ENCODE measurements at regions not wholly inside any gene's neighbourhood (a gene's known extent, or its start where the extent isn't known, plus 50 kb on each side); places are given as distances from the start of the nearest gene placed in this dataset.

DNA sequence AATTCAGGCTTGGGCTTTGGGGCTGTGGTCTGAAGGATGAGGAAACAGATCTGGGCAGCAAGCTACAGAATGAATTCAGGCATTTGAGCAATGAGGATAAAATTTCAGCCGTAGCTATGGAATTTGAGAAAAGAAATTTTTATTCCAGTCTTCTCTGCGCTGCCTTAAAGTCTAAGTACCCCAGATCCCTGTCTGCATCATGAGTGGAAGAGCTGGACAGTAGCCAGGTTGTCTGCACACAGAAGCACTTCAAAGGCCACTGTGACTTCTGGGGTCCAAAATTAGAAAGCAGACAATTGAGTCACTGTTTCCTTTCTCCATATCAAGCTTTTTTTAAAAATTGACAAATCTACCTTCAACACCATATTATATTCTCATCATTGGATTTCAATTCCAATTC is 787.6 kb upstream of the GCFC2 start:
- H3K27ac ChIP-seq = no peak overlapping the region
- no peak for DNase-seq (ENCODE audit: low spot score)
- CTCF ChIA-PET = interaction anchor here (0.5 to 1.1 kb wide), 2 partner anchors 18 to 444 kb away, joined by 4 to 7 read pairs; no protein-coding TSS in a partner anchor
- TF ChIP-seq, protein P1, sequence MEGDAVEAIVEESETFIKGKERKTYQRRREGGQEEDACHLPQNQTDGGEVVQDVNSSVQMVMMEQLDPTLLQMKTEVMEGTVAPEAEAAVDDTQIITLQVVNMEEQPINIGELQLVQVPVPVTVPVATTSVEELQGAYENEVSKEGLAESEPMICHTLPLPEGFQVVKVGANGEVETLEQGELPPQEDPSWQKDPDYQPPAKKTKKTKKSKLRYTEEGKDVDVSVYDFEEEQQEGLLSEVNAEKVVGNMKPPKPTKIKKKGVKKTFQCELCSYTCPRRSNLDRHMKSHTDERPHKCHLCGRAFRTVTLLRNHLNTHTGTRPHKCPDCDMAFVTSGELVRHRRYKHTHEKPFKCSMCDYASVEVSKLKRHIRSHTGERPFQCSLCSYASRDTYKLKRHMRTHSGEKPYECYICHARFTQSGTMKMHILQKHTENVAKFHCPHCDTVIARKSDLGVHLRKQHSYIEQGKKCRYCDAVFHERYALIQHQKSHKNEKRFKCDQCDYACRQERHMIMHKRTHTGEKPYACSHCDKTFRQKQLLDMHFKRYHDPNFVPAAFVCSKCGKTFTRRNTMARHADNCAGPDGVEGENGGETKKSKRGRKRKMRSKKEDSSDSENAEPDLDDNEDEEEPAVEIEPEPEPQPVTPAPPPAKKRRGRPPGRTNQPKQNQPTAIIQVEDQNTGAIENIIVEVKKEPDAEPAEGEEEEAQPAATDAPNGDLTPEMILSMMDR (conservative IDR thresholded peaks at IDR 0.05; ENCODE audit: low read depth) = no peak
- POLR2A ChIA-PET (ENCODE audit: low non-redundant PET) = no interaction called here

DNA sequence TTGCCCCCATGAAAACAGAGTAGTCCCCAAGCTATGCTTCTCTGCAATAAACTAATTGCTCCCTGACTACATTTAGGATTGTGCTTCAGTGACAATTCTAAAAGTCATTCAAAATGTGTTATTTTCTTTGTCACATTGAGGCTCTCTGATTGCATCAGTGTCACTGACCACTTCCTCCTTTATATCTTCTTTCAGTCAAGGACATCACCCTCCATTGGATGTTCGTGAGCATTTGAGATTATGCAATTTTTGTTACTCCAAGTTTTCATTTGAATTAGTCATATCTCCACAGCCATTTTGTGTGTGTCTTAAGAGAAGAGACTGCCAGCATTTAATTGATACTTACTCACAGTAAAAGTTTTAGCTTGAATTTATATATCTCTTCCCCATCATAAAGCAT is 780.8 kb upstream of the GCFC2 start:
- TF ChIP-seq, protein P1 (conservative IDR thresholded peaks at IDR 0.05; ENCODE audit: low read depth) = no peak
- no peak overlapping the region for H3K27ac ChIP-seq
- ChIA-PET POLR2A (ENCODE audit: low non-redundant PET) (no interaction called here), CTCF (no interaction called here)
- no peak for DNase-seq (ENCODE audit: low spot score)

DNA sequence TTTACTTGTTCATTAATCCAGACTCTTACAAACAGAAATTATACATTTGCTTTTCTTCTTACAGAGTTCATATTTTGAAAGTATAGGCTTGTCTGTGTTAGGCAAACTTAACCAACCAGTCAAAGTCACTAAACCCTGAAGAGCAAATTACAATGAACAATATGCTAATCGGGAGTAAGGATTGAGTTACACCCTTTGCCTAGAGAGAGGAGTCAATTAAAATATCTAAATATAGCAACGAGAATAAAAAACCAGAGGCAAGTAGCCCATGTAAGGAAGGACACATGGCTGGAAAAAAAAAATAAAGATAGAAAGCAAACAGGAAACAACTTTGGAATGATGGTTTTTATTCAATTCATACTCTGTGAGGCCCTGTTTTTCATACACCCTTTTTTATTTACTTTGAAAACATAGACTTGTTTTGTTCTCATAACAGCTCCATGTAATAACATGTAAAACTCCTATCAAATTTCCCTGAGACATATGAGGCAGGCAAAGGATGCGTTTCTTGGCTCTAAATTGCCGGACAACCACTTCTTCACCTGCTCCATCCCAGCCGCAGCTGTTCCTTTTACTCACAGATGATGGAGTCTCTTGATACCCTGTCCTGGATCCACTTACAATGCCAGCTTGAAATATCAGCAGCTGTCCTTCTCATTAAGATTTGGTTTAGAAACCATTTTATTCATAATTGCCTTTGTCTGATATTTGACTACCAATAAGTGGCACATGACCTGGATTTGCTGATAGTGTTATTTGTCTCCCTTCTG is 767.7 kb upstream of the GCFC2 start:
- no peak overlapping the region for H3K27ac ChIP-seq
- no peak for DNase-seq (ENCODE audit: low spot score)
- ChIA-PET CTCF (no interaction called here), POLR2A (ENCODE audit: low non-redundant PET) (no interaction called here)
- TF ChIP-seq, protein P1 (conservative IDR thresholded peaks at IDR 0.05; ENCODE audit: low read depth) = no peak

DNA sequence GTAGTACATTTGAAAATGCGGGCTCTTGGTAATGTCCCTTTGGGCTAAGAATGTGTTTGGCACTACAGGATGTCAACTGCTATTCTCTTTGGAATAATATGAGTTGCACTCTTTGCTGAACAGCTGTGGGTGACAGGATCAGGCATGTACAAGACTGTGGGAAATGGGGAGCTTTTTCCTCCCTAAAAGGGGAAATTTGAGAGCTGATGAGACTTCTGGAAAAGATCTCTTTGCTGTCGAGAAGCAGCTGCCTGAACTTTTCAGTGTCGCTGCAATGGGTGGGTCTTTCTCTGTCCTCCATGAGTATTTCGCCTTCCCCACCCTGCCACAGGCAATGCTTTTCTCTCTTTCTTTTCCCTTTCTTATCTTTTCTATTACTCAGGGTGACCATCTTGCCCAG is 762.2 kb upstream of the GCFC2 start:
- CTCF ChIA-PET = interaction anchor here (0.7 kb wide), 1 partner anchor 1053 kb away, joined by 3 read pairs; no protein-coding TSS in a partner anchor
- POLR2A ChIA-PET (ENCODE audit: low non-redundant PET) = no interaction called here

DNA sequence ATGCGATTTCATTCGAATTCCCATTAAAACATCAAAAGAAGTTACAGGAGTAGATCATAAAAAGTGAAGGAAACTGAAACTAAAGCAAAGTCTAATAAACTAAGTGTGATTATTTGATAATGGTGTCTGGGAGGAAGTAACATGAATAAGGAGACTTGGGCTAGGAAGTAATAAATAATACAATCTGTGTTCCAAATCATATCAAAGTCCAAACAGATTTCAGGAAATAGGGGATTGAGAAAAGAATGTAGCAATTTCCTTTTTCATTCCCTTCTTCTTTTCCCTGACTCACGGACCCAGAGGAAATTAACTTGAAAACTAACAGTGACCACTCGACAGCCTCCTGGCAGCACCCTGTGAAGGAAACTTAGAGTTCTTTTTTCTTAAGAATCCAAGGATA is 758.4 kb upstream of the GCFC2 start:
- no peak for DNase-seq (ENCODE audit: low spot score)
- TF ChIP-seq, protein P1 (conservative IDR thresholded peaks at IDR 0.05; ENCODE audit: low read depth) = no peak
- ChIA-PET POLR2A (ENCODE audit: low non-redundant PET) (no interaction called here), CTCF (no interaction called here)
- H3K27ac ChIP-seq = no peak overlapping the region

More for the DNA sequence above, 762.2 kb upstream of the GCFC2 start:
- DNase-seq (ENCODE audit: low spot score) = no peak
- H3K27ac ChIP-seq = no peak overlapping the region
- TF ChIP-seq, protein P1 (conservative IDR thresholded peaks at IDR 0.05; ENCODE audit: low read depth) = no peak

DNA sequence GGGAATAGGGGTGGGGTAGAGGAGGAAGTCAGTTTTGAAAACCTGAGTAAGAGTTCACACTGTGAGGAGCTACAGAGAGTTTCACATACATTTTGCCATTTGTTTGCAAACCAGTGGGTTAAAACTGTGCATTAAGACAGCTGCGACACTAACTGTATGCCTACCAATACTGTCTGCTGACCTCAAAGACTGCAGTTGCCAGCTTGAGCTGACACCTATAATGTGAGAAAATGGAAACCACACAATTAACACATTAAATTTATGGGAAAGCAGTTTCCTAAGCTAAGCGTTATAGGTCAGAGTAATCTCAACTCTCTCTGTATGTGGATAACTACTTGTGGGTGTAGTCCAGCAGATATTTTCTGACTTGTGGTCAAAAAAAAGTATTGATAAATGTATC is 756.6 kb upstream of the GCFC2 start:
- DNase-seq (ENCODE audit: low spot score) = no peak
- TF ChIP-seq, protein P1 (conservative IDR thresholded peaks at IDR 0.05; ENCODE audit: low read depth) = no peak
- CTCF ChIA-PET = no interaction called here
- POLR2A ChIA-PET (ENCODE audit: low non-redundant PET) = no interaction called here
- H3K27ac ChIP-seq = no peak overlapping the region

Measured in RWPE1 (cell line).